NOMO-1 treated with dmso at 0.1 percent for 144 hours (cell line): ENCODE measurements at regions not wholly inside any gene's neighbourhood (a gene's known extent, or its start where the extent isn't known, plus 50 kb on each side); places are given as distances from the start of the nearest gene placed in this dataset.

Experiments
- DNase-seq: peaks from one replicate; lab custom pipeline; 2025; ENCODE audit not compliant: unreplicated experiment; lab: John Stamatoyannopoulos, UW

- DNase-seq: no peak
Measured at GRCh38 chr2:149679286-149679685, 91.7 kb upstream of the MMADHC start.

GRCh38 chr2:149677416-149677815 lies 89.8 kb upstream of the MMADHC start:
- no peak for DNase-seq

- no peak for DNase-seq
Measured at GRCh38 chr2:149670086-149670485, 82.5 kb upstream of the MMADHC start.

GRCh38 chr2:149666809-149667320 lies 79.3 kb upstream of the MMADHC start:
- no peak for DNase-seq

- no peak for DNase-seq
Measured at GRCh38 chr2:149664896-149665295, 77.3 kb upstream of the MMADHC start.

DNA sequence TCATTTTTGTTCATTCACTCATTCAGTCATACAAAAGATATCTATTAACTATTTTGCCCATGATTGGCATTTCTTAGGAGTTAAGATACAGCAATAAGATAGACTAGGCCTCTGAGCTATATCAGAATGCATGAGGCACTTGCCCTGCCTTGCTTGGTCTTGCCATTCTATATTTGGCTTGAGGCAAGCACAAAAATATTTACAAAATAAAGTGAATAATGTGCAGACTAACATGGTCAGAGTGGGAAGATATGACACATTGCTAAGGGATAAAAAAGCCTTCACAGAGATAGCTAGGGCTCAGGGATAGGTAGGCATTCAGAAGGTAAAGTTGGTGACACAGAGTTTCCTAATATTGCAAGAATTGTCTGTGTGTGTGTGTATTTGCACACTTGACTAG lies 75.0 kb upstream of the MMADHC start:
- DNase-seq: no peak

DNA sequence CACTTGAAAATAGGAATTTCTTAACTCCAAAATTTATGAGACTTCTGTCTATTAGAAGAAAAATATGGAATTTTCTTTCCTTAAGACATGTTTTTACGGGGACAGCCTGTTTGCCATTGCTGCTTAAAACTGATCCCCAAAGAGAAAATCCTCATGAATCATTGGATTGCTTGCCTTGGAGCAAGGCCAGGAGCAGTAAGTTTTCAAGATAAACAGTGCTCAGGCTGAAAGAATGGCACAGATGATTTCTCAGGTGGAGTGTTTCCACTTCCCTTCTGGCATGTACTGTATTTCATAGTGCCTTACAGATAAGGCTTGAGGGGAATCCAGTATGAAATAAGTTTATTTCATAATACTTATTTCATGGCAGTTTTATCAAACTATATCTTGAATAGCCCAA lies 74.3 kb upstream of the MMADHC start:
- DNase-seq: no peak

GRCh38 chr2:149658553-149658952 lies 71.0 kb upstream of the MMADHC start:
- no peak for DNase-seq

DNA sequence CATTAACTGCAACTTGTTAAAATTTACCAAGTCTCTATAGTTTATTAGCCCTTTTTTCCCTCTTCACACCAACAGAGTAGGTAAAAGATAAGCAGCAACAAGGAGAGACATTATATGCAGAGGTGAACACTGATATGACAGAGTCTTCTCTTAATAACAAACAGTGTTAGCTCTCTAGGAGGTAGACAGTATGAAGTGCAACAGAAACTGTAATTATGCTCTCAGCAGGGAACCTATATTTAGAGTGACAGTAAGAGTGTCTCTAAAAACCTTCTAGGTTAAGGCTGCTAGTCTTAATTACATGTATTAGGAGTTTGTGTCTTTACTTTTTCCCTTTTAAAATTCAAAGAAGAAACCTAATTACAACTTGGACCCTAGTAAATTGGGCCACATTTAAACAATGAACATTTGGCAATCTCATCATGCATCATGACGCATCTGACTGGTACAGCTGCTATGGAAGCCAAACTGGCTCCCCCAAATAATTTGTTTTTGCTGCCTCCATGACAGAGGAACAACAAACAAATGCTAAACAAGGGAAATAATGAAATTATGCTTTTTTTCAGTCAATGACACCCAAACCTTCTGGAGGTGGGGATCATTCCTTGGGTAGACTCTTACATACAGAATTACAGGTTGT lies 69.9 kb upstream of the MMADHC start:
- no peak for DNase-seq

DNA sequence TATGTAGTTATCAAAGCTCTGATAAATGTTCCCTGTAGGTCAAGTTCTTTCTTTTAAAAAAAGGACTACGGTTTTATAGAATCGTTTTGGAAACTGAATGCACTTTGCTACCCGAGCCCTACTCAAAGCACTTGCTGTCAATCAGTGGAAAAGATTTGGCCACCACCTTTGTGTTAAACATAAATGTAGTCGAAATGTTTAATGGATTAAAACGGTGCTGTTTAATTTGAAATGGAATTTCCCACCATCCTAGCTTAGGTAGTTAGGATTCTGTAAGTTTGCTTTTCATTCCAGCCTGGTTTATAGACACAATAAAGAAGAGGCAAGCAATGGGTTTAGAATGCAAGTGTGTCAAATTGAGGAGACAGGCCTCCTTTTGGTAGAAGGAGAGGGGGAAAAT lies 69.4 kb upstream of the MMADHC start:
- DNase-seq: no peak

DNA sequence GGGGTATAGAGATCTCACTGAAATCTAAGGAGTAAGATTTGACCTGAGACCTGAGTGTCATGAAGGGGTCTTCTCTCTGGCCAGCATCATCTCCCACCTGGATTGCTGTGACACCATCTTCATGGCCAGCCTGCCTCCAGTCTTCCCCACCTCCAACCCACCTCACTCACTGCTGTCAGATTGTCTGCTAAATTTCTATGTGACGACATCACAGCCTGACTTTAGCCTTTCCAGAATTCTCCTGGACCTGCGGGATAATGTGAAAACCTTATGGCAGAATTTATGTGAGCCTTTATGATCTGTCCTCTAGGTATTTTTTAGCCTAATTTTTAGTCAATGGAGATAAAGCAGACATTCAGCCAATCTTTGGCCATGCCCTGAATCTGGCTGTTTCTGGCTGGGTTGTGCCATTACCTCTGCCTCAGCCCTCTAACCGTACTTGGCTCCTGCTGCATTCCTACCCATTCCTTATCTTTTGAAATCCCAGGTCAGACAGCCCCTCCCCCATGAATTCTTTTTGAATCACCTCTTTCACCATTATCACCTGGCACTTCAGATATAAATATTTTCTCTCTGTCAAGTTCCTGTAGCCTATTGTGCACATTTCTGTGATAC lies 66.4 kb upstream of the MMADHC start:
- no peak for DNase-seq

GRCh38 chr2:149652926-149653325 lies 65.4 kb upstream of the MMADHC start:
- DNase-seq: no peak

GRCh38 chr2:149652526-149652925 lies 65.0 kb upstream of the MMADHC start:
- no peak for DNase-seq

DNA sequence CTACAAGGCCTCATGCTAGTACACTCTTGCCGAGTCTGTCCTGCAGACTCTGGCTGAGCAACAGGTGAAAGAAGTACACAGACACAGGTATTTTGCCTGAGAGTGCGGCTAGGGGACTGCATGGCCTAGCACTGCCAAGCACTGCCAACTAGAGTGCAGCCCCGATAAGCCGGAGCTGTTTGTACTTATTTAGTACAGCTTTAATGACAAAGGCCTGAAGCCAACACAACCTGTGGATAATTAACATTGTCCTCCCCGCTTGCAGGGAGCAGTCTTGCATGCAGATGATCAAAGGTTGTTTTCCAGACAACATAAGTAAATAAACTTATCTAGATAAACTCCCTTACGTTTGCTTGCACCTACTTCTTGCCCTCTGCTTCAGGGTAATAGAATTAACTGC lies 63.7 kb upstream of the MMADHC start:
- DNase-seq: no peak

- DNase-seq: no peak
Measured at GRCh38 chr2:149650006-149650405, 62.4 kb upstream of the MMADHC start.

DNA sequence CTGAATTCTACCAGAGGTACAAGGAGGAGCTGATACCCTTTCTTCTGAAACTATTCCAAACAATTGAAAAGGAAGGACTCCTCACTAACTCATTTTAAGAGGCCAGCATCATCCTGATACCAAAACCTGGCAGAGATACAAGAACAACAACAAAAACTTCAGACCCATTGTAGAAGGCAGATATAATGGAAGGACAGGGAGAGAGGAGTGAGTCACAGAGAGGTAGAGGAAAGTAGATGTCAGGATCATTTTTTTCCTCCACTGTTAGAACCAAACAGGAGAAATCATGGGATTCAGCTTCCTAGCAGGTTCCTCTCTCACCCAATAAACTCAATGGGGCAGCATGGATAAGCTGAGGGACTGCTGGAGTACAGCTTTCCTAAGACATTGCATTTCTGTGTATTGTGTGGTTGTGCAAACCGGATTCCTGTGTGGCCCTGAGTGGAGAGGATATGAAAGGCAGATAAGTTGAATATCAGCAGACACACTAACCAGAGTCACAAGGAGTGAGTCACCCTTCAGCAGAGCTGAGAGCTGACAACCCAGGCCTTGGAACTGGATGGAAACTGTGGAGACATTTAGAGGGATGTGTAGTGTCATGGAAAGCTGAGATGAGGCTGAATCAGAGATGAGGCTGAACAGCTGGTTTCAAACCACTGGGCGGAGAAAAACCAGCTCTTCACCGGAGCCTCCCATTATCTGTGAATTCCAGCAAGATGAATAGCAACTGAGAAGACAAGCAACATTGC lies 60.9 kb upstream of the MMADHC start:
- DNase-seq: no peak

- no peak for DNase-seq
Measured at GRCh38 chr2:149645391-149645790, 57.8 kb upstream of the MMADHC start.
